GM19023 (cell line): ENCODE measurements at regions not wholly inside any gene's neighbourhood (a gene's known extent, or its start where the extent isn't known, plus 50 kb on each side); places are given as distances from the start of the nearest gene placed in this dataset.

Source experiments
- ATAC-seq: cut with Tn5 transposase; IDR thresholded peaks from one replicate; pipeline ENCODE4 v1.9.1; 2021; ENCODE audit warnings: mild to moderate bottlenecking, moderate library complexity; ENCODE audit not compliant: unreplicated experiment

DNA sequence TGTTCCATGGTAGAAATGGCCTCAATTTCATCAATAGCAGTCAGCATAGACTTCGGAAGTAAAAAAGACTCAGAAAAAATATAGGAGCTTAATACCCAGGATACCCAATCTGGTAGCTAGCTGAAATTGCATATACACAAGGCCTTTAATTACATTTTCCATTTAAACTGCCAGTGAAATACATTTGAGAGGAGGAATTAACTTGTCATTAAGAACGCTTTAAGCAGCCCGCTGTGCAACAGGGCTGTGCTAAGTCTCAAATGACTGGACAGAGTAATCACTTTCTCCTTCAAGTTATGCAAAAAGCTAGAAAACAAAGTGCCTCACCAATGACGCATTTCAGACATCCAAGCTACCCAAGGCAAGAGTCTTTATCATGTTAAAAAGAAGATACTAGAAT is 558.8 kb downstream of the MBD2 start:
- ATAC-seq: no peak

DNA sequence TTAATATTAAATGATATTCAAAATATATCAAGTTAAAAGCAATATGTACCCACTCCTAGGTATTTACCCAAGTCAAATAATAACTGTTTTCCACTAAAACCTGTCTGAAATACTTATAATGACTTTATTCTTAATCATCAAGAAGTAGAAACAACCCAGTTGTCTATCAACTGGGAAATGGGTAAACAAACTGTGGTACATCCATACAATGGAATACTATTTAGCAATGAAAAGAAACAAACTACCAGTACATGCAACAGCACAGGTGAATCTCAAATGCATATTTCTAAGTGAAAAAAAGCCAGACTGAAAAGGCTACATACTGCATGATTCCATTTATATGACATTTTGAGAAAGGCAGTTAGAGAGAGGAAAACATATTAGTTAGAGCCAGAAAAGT is 559.9 kb downstream of the MBD2 start:
- no peak for ATAC-seq

DNA sequence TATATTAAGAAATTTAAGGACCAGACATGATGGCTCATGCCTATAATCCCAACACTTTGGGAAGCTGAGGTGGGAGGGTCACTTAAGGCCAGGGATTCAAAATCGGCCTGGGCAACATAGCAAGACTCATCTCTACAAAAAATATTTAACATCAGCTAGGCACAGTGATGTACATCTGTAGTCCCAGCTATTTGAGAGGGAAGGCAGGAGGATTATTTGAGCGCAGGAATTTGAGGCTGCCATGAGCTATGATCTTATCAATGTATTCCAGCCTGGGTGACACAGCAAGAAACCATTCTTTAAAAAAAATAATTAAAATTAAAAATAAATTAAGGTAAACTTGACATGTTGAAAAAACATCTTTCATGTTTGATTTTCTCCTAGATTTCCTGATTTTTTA is 564.2 kb downstream of the MBD2 start:
- no peak for ATAC-seq

DNA sequence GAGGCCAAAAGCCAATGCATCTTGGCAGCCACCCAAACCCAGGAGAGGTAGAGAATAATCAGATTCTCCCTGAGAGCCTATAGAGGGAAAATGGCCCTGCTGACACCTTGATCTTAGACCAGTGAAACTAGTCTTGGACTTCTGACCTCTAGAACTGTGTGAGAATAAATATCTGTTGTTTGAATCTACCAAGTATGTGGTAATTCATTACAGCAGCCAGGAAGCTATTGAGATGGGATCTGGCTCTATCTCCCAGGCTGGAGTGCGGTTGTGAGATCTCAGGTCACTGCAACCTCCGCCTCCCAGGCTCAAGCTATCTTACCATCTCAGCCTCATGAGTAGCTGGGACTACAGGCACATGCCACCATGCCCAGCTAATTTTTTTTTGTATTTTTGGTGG is 567.2 kb downstream of the MBD2 start:
- ATAC-seq: no peak

DNA sequence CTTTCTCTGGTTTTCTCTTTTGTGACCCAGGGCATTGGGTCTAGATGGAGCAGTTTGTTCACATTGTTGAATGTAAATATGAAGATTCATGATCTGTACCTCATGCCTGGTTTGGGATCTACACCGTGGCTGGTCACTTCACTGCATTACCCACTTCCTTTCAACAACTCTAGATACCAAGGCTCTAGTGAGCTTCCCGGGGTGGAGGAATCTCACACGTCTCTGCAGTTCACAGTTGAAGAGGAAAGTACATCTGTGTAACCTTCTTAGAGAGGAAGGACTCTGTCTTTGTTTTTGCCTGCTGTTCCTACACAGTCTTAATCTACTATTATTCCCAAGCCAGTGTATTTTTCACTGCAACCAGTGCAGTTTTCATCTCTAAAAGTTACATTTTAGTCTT is 574.8 kb downstream of the MBD2 start:
- no peak for ATAC-seq

DNA sequence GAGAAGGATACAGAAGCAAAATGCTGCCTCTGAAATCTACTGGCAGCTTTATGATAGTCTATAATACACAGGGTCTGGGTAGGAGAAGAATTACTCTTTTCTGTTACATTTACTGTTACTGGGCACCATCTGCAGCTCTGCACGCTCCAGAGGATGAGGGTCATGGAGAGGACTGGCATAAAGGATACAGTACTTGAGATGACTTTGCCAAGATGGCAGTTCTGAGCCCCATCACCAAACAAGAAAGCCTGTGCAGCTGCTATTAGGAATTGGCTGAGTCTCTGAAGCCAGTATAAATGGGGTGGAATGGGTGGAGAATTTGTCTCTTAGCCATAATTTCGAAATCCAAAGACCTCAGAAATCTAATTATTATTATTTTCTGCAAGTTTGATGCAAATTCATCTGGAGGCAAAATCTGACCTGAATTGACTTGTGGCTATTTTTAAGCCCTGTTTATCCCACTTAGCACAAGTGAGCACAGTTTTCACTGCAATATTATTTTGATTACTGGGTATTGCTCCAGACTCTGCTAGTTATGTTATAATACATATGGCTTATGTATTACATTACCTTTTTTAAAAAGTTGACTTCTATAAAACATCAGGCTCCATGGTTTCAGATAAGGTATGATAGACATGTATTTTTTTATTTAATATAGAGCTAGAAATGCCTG is 579.5 kb downstream of the MBD2 start:
- no peak for ATAC-seq

DNA sequence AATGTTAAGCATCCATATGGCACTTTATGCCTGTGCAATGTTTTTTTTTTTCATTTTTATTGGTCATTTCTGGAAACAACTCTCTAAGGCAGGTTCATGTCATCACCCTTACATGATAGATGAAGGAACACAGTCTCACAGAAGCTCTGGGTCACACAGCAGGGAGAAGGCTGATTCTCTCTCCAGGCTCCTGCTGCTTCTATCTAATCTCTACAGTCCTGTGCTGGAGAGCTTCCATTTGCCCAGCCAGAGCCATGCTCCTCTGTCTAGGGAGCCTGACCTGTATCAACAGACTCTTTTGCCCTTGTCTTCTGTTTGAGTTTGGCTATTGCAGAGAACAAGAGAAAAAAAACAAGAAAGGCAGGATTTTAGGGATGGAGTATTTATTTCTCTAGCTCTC is 584.8 kb downstream of the MBD2 start:
- ATAC-seq: no peak

DNA sequence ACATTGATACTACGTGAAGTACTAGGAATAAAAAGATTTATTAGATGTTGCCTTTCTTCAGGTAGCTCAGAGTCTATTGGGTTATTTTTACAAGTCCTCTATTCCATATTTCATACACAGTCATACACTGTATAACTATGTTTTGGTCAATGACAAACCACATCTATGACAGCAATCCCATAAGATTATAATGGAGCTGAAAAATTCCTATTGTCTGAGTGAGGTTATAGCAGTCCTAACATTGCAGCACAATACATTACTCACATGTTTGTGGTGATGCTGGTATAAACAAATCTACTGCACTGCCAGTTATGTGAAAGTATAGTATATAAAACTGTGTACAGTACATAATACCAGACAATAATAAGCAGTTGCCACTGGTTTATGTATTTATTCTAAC is 595.1 kb downstream of the MBD2 start:
- no peak for ATAC-seq

DNA sequence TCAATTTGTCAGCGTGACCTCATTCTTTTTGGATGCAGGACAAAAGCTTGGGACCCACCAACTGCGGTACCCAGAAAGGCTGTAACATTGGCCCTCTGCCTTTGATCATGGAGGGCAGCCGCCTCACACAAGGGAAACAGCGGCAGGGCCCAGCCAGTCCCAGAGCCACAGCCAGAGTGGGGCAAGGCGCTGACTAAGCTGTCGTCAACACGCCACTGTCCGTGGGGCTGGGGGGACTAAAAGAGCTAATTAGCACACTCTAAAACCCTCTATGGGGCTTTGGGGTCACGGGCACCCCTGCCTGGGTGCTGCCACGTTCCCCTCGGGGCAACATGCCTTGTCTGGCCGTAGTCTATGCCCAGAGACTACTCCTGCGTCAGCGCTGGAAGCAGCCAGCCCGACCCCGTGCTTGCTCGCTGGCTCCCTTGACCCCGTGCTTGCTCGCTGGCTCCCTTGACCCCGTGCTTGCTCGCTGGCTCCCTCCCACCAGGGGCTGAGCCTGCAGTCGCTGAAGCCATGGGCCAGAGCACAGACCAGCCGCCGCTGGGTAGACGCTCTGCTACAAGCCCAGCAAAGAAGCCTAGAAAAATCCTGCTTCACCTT is 598.4 kb downstream of the MBD2 start:
- ATAC-seq: no peak

DNA sequence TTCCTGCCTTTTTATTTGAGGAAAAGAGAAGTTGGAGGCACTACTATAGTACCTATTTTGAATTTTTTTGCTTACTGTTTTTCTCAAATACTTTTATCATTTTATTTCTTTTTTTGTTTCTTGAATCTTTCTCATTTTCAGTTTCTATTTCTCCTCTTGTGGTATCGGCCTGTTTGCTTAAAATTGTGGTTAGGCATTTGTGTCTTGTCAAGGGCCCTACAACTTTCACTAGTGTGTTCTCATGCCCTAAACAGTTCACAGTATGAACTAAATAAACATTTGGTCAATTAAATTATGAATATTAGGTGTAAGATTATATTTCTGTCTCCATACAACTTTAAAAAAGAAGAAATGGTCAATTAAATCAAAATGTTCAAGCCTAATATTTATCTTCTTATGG is 613.5 kb downstream of the MBD2 start:
- no peak for ATAC-seq

DNA sequence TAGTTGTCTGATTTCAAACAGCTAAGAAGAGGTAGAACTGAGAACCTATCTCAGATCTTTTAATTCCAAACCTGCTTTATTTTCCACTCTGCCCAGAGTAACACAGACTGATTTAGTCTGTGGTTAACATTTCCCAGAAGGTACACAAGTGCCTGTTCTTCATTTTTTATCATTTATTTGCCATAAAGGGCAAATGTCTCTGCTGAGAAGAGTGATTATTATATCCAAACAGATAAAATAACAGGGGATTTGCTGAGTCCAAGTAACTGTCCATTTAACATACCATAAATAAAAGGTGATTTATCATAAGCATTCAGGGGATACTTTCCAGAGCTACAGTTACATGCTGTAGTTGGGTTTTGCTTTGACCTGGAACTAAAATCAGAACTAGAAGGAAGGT is 617.7 kb downstream of the MBD2 start:
- ATAC-seq: no peak

DNA sequence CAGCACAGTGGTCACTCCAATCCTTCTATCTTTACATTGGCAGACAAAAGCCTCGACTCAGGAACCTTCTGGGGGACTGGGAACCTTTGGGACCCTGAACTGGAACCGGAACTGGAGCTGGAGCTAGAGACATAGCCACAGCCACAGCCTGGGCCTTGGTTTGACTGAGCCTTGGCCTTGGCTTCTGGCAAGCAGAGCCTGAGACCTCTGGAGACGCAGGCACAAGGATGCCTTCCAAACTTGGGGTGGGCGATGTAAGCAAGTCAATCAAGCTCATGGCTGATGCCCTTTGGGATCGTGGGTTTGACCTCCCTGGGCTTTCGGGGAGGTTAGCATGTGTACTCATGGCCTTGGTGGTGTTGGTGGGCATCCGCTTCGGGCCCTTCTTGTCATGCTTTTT is 619.3 kb downstream of the MBD2 start:
- ATAC-seq: no peak

DNA sequence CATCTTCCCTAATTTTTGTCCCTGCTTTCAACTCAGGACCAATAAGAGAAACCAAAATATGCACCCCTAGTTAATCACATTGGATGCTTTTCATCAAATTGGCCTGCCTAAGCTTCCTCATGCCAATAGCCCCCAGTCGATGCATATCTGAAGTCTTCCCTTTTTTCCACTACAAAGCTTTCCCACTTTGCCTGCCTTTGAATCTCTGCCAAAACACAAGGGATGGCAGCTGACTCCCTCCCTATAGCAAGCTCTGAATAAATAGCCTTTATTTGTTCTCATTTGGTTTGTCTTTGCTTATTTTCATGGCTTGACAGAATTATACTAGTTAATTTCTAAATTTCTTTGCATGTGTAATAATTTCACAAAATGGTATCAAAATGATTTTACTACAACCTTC is 621.2 kb downstream of the MBD2 start:
- no peak for ATAC-seq

DNA sequence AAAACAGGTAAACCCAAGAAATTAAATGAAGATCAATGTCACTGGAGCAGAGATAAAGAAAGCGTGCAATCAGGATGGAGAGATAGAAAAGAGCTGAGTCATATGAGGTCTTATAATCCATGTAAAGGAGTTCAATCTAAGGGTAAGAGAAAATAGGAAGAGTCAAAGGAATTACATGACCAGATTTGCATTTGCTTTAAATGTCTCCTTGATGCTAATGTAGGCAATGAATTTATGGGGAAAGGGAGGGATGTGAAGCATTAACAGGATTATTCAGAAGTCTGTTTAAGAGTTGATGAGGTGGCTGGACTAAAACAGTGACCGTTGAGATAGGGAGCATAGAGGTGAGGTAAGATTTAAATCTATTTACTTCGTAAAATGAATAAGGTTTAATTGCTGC is 623.1 kb downstream of the MBD2 start:
- no peak for ATAC-seq

DNA sequence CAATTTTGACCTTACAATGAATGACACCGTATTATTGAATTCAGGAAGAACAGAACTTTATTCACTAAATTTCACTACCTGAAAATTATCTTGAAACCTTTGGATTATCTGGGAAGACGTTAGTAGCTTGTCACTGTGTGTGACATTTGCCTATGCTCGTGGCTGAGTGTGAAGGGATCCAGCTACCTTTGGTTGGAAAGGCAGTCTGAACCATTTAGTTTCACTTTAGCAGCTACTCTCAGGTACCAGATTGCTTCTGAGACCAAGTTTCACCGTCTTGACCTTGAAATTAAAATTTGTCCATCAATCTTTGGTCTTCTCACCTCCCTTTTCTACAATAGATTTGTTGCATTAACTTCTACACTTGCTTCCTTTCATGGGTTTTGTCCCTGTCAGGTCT is 637.5 kb downstream of the MBD2 start:
- no peak for ATAC-seq
